ENCODE measurements at regions not wholly inside any gene's neighbourhood (a gene's known extent, or its start where the extent isn't known, plus 50 kb on each side); places are given as distances from the start of the nearest gene placed in this dataset.
"Not testable (repeated sequence)": the region's sequence is repeated elsewhere in the genome, so short reads cannot be mapped to it uniquely, and the experiment has no call there.

DNA sequence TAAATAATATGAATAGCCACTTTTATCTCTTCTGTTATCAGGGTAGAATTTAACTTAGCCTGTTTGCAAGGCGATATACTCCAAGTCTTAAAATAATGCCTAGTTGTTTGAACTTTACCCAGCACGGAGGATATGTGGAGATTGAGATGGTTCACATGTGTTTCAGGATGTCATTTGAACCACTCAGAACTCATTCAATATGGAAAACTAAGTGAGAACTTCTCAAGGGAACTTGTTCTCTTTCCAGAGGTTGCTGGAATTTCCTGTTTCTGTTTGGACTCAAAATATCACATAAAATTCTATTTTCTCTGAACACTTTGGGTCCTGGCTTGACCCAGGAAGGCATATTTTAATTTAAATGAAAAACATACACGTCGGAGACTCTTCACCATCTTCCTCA is 139.1 kb upstream of the MYO10 start:
- Histone ChIP-seq H3K27me3 (ENCODE audit: control insufficient read depth, insufficient read depth, low read length) (no peaks in the 10 kb centered on the region), H3K4me3 (ENCODE audit: low read depth, low read length) (no peak overlapping the region), H3K36me3 (ENCODE audit: control insufficient read depth, insufficient read depth, low read length) (no peaks in the 10 kb centered on the region)
- FAIRE-seq: no peak
- no peak for DNase-seq (ENCODE audit: low read depth)
- TF ChIP-seq, protein P1, sequence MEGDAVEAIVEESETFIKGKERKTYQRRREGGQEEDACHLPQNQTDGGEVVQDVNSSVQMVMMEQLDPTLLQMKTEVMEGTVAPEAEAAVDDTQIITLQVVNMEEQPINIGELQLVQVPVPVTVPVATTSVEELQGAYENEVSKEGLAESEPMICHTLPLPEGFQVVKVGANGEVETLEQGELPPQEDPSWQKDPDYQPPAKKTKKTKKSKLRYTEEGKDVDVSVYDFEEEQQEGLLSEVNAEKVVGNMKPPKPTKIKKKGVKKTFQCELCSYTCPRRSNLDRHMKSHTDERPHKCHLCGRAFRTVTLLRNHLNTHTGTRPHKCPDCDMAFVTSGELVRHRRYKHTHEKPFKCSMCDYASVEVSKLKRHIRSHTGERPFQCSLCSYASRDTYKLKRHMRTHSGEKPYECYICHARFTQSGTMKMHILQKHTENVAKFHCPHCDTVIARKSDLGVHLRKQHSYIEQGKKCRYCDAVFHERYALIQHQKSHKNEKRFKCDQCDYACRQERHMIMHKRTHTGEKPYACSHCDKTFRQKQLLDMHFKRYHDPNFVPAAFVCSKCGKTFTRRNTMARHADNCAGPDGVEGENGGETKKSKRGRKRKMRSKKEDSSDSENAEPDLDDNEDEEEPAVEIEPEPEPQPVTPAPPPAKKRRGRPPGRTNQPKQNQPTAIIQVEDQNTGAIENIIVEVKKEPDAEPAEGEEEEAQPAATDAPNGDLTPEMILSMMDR (IDR thresholded peaks at IDR 0.05; ENCODE audit: insufficient read depth, low read length, severe bottlenecking): no peak

DNA sequence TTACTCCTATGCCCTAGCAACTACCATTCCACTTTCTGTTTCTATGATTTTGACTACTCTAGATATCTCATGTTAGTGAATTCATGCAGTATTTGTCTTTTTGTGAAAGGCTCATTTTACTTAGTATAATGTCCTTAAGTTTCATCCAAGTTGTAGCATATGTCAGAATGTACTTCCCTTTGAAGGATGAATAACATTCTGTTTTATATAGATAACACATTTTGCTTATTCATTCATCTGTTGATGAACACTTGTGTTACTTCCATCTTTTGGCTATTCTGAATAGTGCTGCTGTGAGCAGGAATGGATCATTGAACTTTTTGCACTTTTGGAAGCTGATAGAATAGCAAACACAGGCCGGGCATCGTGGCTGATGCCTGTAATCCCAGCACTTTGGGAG is 140.2 kb upstream of the MYO10 start:
- no peak overlapping the region for H3K4me3 ChIP-seq (ENCODE audit: low read depth, low read length)

DNA sequence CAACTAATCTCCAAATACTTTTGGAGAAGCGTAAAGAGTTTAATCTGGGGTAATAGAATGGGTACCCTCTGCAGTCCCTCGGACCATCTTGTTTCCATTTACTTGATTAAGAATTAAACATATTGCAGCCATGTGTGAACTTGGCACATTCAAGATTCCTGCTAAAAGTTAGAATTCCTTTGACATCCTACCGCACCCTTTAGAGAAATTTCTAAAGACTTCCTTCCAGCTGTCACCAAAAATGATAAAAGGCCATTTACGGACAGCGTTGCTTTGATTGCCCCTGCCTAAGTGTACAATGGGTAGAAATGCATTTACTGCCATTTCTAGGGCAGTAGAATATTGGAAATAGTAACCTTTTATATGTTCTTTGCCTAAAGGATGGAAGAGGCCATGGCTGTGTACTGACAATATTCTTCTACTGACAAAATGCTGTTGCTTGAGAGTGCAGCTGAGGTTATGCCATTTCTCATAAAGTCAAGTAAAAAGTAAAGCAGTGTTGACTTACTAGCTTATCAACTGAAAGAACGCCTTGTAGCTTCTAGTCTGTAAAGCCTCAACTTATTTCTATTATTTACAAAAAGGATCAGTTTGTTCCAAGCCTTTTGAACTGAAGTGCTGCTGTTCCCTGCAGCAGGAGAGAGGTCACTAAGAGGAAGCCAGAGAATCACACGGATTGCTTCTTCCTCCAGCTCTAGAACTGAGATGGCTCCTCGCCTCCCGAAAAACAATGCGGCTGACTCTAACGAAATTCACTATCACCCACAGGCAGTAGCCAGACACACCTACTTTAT is 139.8 kb upstream of the BASP1 start:
- Histone ChIP-seq H3K36me3 (ENCODE audit: control insufficient read depth, insufficient read depth, low read length) (no peaks in the 10 kb centered on the region), H3K4me3 (ENCODE audit: low read depth, low read length) (no peak overlapping the region), H3K27me3 (ENCODE audit: control insufficient read depth, insufficient read depth, low read length) (no peaks in the 10 kb centered on the region)
- no peak for DNase-seq (ENCODE audit: low read depth)
- TF ChIP-seq, protein P1 (IDR thresholded peaks at IDR 0.05; ENCODE audit: insufficient read depth, low read length, severe bottlenecking): no peak
- no peak for FAIRE-seq

More for the DNA sequence above, 140.2 kb upstream of the MYO10 start:
- DNase-seq (ENCODE audit: low read depth) (no peak), FAIRE-seq (no peak)
- TF ChIP-seq, protein P1 (IDR thresholded peaks at IDR 0.05; ENCODE audit: insufficient read depth, low read length, severe bottlenecking): no peak
- Histone ChIP-seq H3K36me3 (ENCODE audit: control insufficient read depth, insufficient read depth, low read length) (no peaks in the 10 kb centered on the region), H3K27me3 (ENCODE audit: control insufficient read depth, insufficient read depth, low read length) (no peaks in the 10 kb centered on the region)

DNA sequence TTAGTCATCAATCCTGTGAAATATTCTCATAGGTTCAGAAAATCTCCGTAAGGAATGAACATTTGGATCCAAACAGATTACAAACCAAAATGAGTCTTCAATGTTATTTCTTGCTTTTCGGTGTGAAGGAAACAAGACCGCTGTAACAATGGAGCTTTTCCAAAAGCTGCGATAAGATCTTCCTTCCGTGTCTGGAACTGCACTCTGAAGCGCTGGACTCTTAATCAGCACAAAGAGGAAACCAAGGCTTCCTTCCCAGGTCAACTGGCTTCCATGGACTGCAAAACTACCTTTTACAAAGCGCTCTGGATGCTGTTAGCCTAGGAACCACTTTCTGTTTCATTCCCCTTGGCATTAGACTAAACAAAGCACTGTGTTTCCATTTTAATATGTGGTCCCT is 137.9 kb upstream of the BASP1 start:
- TF ChIP-seq, protein P1 (IDR thresholded peaks at IDR 0.05; ENCODE audit: insufficient read depth, low read length, severe bottlenecking): no peak
- Histone ChIP-seq H3K27me3 (ENCODE audit: control insufficient read depth, insufficient read depth, low read length) (no peaks in the 10 kb centered on the region), H3K4me3 (ENCODE audit: low read depth, low read length) (no peak overlapping the region), H3K36me3 (ENCODE audit: control insufficient read depth, insufficient read depth, low read length) (no peaks in the 10 kb centered on the region)
- no peak for DNase-seq (ENCODE audit: low read depth)
- FAIRE-seq: no peak

DNA sequence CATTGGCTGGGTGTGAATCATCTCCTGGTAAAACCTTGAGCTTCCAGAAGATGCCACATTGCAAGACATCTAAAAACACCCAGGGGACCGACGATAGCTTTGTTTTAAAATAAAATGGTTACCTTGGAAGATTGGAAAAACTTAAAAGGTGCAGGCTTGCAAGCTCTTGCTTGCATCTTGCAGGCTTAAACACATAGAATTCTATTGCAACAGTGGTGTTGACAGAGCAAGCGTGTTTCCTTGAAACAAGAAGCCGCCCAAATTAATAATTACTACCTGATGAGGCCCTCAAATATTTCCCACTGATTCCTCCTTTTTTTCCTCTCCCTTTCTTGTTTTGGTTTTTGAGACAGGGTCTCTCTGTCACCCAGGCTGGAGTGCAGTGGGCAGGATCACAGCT is 137.1 kb upstream of the BASP1 start:
- FAIRE-seq (no peak), DNase-seq (ENCODE audit: low read depth) (peak; percentile 48)
- H3K27me3 ChIP-seq (ENCODE audit: control insufficient read depth, insufficient read depth, low read length): no peaks in the 10 kb centered on the region
- no peaks in the 10 kb centered on the region for H3K36me3 ChIP-seq (ENCODE audit: control insufficient read depth, insufficient read depth, low read length)
- no peak overlapping the region for H3K4me3 ChIP-seq (ENCODE audit: low read depth, low read length)
- TF ChIP-seq, protein P1 (IDR thresholded peaks at IDR 0.05; ENCODE audit: insufficient read depth, low read length, severe bottlenecking): no peak

DNA sequence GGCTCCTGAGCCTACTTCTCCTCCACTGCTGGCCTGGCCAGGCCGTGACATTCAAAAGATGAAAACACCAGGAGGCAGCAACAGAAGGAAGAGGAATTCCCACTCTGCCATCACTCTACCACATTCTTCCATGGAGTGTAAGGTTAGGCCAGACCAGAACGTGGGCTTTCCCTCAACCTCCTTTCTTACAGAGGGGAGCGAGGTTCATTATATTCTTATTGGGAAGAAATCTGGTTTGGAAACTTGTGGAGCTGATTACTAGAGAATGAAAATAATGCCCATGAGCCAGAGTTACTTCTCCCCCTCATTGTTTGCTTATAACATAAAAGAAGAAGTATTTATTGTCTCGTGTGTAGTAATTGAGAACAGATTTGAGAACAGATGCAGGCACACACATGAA is 136.3 kb upstream of the BASP1 start:
- FAIRE-seq: no peak

DNA sequence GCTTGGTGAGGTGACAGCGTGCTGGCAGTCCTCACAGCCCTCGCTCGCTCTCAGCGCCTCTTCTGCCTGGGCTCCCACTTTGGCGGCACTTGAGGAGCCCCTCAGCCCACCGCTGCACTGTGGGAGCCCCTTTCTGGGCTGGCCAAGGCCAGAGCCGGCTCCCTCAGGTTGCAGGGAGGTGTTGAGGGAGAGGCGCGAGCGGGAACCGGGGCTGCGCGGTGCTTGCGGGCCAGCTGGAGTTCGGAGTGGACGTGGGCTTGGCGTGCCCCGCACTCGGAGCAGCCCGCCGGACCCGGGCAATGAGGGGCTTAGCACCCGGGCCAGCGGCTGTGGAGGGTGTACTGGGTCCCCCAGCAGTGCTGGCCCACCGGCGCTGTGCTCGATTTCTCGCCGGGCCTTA is 134.2 kb upstream of the BASP1 start:
- FAIRE-seq; H3K4me3 ChIP-seq (ENCODE audit: low read depth, low read length); H3K36me3 ChIP-seq (ENCODE audit: control insufficient read depth, insufficient read depth, low read length); DNase-seq (ENCODE audit: low read depth); H3K27me3 ChIP-seq (ENCODE audit: control insufficient read depth, insufficient read depth, low read length): not testable (repeated sequence)

More for the DNA sequence above, 136.3 kb upstream of the BASP1 start:
- Histone ChIP-seq H3K27me3 (ENCODE audit: control insufficient read depth, insufficient read depth, low read length) (no peaks in the 10 kb centered on the region), H3K4me3 (ENCODE audit: low read depth, low read length) (no peak overlapping the region), H3K36me3 (ENCODE audit: control insufficient read depth, insufficient read depth, low read length) (no peaks in the 10 kb centered on the region)
- no peak for DNase-seq (ENCODE audit: low read depth)
- TF ChIP-seq, protein P1 (IDR thresholded peaks at IDR 0.05; ENCODE audit: insufficient read depth, low read length, severe bottlenecking): no peak

Measured in bronchial epithelial cell (primary cell).